Coronary artery (tissue), 2 donors: ENCODE measurements at regions not wholly inside any gene's neighbourhood (a gene's known extent, or its start where the extent isn't known, plus 50 kb on each side); places are given as distances from the start of the nearest gene placed in this dataset.

Source experiments
- DNase-seq: peaks from one replicate; pipeline ENCODE4 v3.0.0-alpha.2; 2017; ENCODE audit warnings: low spot score
- H3K27ac ChIP-seq, 2 donors: fragments of 200-600 bp; sonication (generic); one replicate each; pipeline ENCODE4 v1.5.1; 2016 to 2019
- H3K4me3 ChIP-seq: fragments of 200-600 bp; sonication (generic); 2 replicates; pipeline ENCODE4 v1.5.1; 2016; ENCODE audit warnings: mild to moderate bottlenecking, moderate library complexity
- CTCF ChIP-seq: fragments of 200-600 bp; sonication (generic); IDR thresholded peaks from one replicate; pipeline ENCODE4 v1.5.1; 2019; ENCODE audit warnings: antibody characterized with exemption

DNA sequence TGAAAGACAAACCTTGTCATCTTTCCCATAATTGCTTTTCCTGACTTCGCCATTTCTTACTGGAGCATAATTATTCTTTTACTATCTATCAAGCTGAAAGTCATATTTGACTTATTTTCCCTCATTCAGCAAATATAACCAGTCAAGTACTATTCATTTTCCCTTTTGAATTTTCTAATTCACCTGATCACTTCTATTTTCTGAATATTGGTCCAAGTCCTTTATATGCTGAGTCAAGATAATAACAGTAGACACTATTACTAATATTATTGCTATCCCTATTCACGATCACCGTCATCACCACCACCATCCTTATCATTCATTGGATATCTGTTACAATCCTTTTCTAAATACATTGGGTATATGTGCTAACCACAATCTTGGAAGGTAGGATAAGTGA is 728.0 kb downstream of the NOVA1 start:
- no peak for DNase-seq
- Histone ChIP-seq H3K27ac (no peak overlapping the region), H3K4me3 (no peak overlapping the region)
- TF ChIP-seq CTCF = no peak

- Histone ChIP-seq H3K4me3 (no peak overlapping the region), H3K27ac (no peak overlapping the region)
- no peak for TF ChIP-seq CTCF
- no peak for DNase-seq
These were observed 729.1 kb downstream of the NOVA1 start for GRCh38 chr14:25868521-25869314.

GRCh38 chr14:25861406-25861805 is 736.4 kb downstream of the NOVA1 start:
- no peak for TF ChIP-seq CTCF
- DNase-seq = no peak
- no peak overlapping the region for H3K4me3 ChIP-seq
- H3K27ac ChIP-seq = no peak overlapping the region

GRCh38 chr14:25848601-25849000 is 749.2 kb downstream of the NOVA1 start:
- no peak for DNase-seq
- H3K4me3 ChIP-seq = no peak overlapping the region
- TF ChIP-seq CTCF = no peak
- no peak overlapping the region for H3K27ac ChIP-seq

DNA sequence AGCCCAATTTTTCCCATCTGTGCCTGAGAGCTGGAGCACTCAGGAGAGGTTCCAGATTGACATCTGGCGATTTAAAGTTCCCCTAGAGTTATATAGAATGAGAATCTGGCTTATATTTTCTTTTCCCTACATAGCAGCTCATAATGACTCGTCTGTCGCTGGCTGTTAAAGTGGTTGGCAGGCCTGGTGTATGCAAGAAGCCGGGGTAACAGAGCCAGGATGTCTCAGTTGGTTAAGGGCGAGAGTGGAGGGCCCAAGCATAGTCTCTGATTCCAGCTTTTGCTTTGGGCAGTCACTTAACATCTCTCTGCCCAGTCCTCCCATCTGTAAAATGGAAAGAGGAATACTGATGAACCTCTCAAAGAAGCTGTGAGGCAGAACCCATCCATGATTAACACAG is 751.6 kb downstream of the NOVA1 start:
- no peak overlapping the region for H3K4me3 ChIP-seq
- TF ChIP-seq CTCF = no peak
- H3K27ac ChIP-seq = no peak overlapping the region
- DNase-seq = no peak

- Histone ChIP-seq H3K4me3 (no peak overlapping the region), H3K27ac (no peak overlapping the region)
- DNase-seq = no peak
- TF ChIP-seq CTCF = no peak
These were observed 754.1 kb downstream of the NOVA1 start for GRCh38 chr14:25843481-25844470.
